Natural killer cell (primary cell): ENCODE measurements at regions not wholly inside any gene's neighbourhood (a gene's known extent, or its start where the extent isn't known, plus 50 kb on each side); places are given as distances from the start of the nearest gene placed in this dataset.
"Not testable (repeated sequence)": the region's sequence is repeated elsewhere in the genome, so short reads cannot be mapped to it uniquely, and the experiment has no call there.

ENCODE experiments used
- ATAC-seq, 3 donors: fragments of 150-1000 bp in 2 of 3; fragments of 200-7000 bp in 1 of 3; cut with Tn5 transposase; 1 replicate in 1 of 3; 2 replicates in 2 of 3; pipeline ENCODE4 v1.10.0; 2021; ENCODE audit warnings: mild to moderate bottlenecking in 2 of 3, moderate library complexity in 2 of 3
- DNase-seq, 2 donors: peaks; one replicate each; pipeline versions ENCODE4 v3.0.0 to v3.0.0-alpha.2; 2013 to 2021; ENCODE audit warnings: mixed read lengths in 1 of 2
- H3K27ac ChIP-seq: one replicate; pipeline ENCODE4 v1.5.1; 2013; ENCODE audit warnings: mild to moderate bottlenecking, low read length
- H3K27me3 ChIP-seq: one replicate; pipeline ENCODE4 v1.6.1; 2013; ENCODE audit warnings: low read length; ENCODE audit not compliant: control insufficient read depth, insufficient read depth
- H3K36me3 ChIP-seq: one replicate; pipeline ENCODE4 v1.6.1; 2013; ENCODE audit warnings: low read length; ENCODE audit not compliant: control insufficient read depth, insufficient read depth
- H3K4me1 ChIP-seq: one replicate; pipeline ENCODE4 v1.6.1; 2013; ENCODE audit warnings: low read length; ENCODE audit not compliant: control insufficient read depth, insufficient read depth
- H3K4me3 ChIP-seq: one replicate; pipeline ENCODE4 v1.5.1; 2013; ENCODE audit warnings: low read length
- H3K9me3 ChIP-seq: one replicate; pipeline ENCODE4 v1.6.1; 2013; ENCODE audit warnings: low read length; ENCODE audit not compliant: control insufficient read depth, insufficient read depth
- H3K27ac Mint-ChIP-seq, 2 donors: one replicate each; pipeline ENCODE4 v1.8.0; 2022; ENCODE audit warnings: mild to moderate bottlenecking in 2 of 2, mixed read lengths in 2 of 2, moderate library complexity in 1 of 2
- H3K27me3 Mint-ChIP-seq, 2 donors: one replicate each; pipeline ENCODE4 v1.8.0; 2022; ENCODE audit warnings: low read depth in 2 of 2, mixed read lengths in 2 of 2
- H3K36me3 Mint-ChIP-seq: one replicate; pipeline ENCODE4 v1.8.0; 2022; ENCODE audit warnings: mixed read lengths
- H3K4me1 Mint-ChIP-seq, 2 donors: one replicate each; pipeline ENCODE4 v1.8.0; 2022; ENCODE audit warnings: mixed read lengths in 2 of 2
- H3K4me3 Mint-ChIP-seq: one replicate; pipeline ENCODE4 v1.8.0; 2022; ENCODE audit warnings: mild to moderate bottlenecking, moderate library complexity, mixed read lengths
- H3K9me3 Mint-ChIP-seq, 2 donors: one replicate each; pipeline ENCODE4 v1.8.0; 2022; ENCODE audit warnings: mixed read lengths in 2 of 2
- CTCF ChIP-seq: fragments of 200-600 bp; IDR thresholded peaks from one replicate; pipeline ENCODE4 v1.8.0; 2022; ENCODE audit warnings: antibody characterized with exemption
- WGBS: methylation state at CpG from one replicate; pipeline ENCODE4 v1.1.7; 2013; ENCODE audit warnings: missing lambda C conversion rate; ENCODE audit not compliant: insufficient coverage; 5-methylcytosine and 5-hydroxymethylcytosine counted together
- intact Hi-C: fragments of 100-400 bp; cut with micrococcal nuclease; formaldehyde crosslinking; loops from one replicate; pipeline ENCODE4 v1.14.2; 2022

GRCh38 chr11:71750908-71751307 is 82.1 kb upstream of the DEFB108B start:
- WGBS, result 67% methylated on average over 1 of the region's 11 CpGs
- intact Hi-C loops, H3K36me3 Mint-ChIP-seq, H3K4me1 ChIP-seq, ATAC-seq, H3K4me3 Mint-ChIP-seq, H3K4me3 ChIP-seq, H3K36me3 ChIP-seq, H3K9me3 Mint-ChIP-seq, H3K4me1 Mint-ChIP-seq, H3K27ac ChIP-seq, H3K9me3 ChIP-seq, H3K27me3 ChIP-seq, DNase-seq, H3K27ac Mint-ChIP-seq: not testable (repeated sequence)
- peaks cover 31 to 50% of the 10 kb centered on the region in 2 donors for H3K27me3 Mint-ChIP-seq

- H3K4me3 Mint-ChIP-seq, H3K9me3 Mint-ChIP-seq, H3K9me3 ChIP-seq, DNase-seq, H3K27ac Mint-ChIP-seq, H3K27ac ChIP-seq, H3K4me1 Mint-ChIP-seq, H3K4me1 ChIP-seq, H3K36me3 ChIP-seq, H3K27me3 ChIP-seq, ATAC-seq, H3K4me3 ChIP-seq, H3K36me3 Mint-ChIP-seq, intact Hi-C loops: not testable (repeated sequence)
- H3K27me3 Mint-ChIP-seq, result peaks cover 10 to 29% of the 10 kb centered on the region in 2 donors
- 75% methylated on average over 18 of the region's 20 CpGs for WGBS
Measured at GRCh38 chr11:71764695-71765491, 68.1 kb upstream of the DEFB108B start.

- H3K36me3 Mint-ChIP-seq, H3K27ac Mint-ChIP-seq, H3K27ac ChIP-seq, H3K4me1 ChIP-seq, H3K9me3 Mint-ChIP-seq, H3K36me3 ChIP-seq, H3K4me1 Mint-ChIP-seq, ATAC-seq, H3K4me3 Mint-ChIP-seq, H3K9me3 ChIP-seq, H3K27me3 ChIP-seq, DNase-seq, intact Hi-C loops, H3K4me3 ChIP-seq: not testable (repeated sequence)
- WGBS, result no CpG with 5 or more reads among the region's 5 CpGs
- peaks cover 15 to 29% of the 10 kb centered on the region in 2 donors for H3K27me3 Mint-ChIP-seq
Measured at GRCh38 chr11:71767016-71767415, 66.0 kb upstream of the DEFB108B start.

- H3K36me3 Mint-ChIP-seq, H3K27ac ChIP-seq, ATAC-seq, H3K27me3 Mint-ChIP-seq, H3K9me3 Mint-ChIP-seq, H3K9me3 ChIP-seq, H3K4me3 Mint-ChIP-seq, H3K27ac Mint-ChIP-seq, DNase-seq, H3K27me3 ChIP-seq, intact Hi-C loops, H3K4me1 Mint-ChIP-seq, H3K4me3 ChIP-seq, H3K36me3 ChIP-seq, H3K4me1 ChIP-seq: not testable (repeated sequence)
- 61% methylated on average over 10 of the region's 12 CpGs for WGBS
Measured at GRCh38 chr11:71772193-71772592, 60.8 kb upstream of the DEFB108B start.

- Histone ChIP-seq H3K27ac (no peak overlapping the region), H3K9me3 (no peaks in the 10 kb centered on the region), H3K27me3 (no peaks in the 10 kb centered on the region), H3K4me3 (no peak overlapping the region), H3K4me1 (no peaks in the 10 kb centered on the region), H3K36me3 (no peaks in the 10 kb centered on the region)
- no peak for TF ChIP-seq CTCF
- Mint-ChIP-seq H3K36me3 (no peaks in the 10 kb centered on the region), H3K4me1 (no peaks in the 10 kb centered on the region), H3K9me3 (no peaks in the 10 kb centered on the region), H3K27ac (no peak overlapping the region), H3K27me3 (peaks cover 0 to 6% of the 10 kb centered on the region in 2 donors), H3K4me3 (no peak overlapping the region)
- DNase-seq (no peak), ATAC-seq (no peak)
- 96% methylated on average over 29 of the region's 30 CpGs for WGBS
- intact Hi-C loops, result no loop called here
Measured at GRCh38 chr11:71774603-71775222, 58.3 kb upstream of the DEFB108B start.

GRCh38 chr11:71780116-71780515 is 52.9 kb upstream of the DEFB108B start:
- 46% methylated on average over 6 of the region's 6 CpGs for WGBS
- H3K27ac ChIP-seq, H3K4me3 ChIP-seq, H3K4me1 ChIP-seq, H3K36me3 Mint-ChIP-seq, H3K9me3 Mint-ChIP-seq, H3K27ac Mint-ChIP-seq, H3K36me3 ChIP-seq, H3K9me3 ChIP-seq, DNase-seq, H3K27me3 ChIP-seq, H3K4me3 Mint-ChIP-seq, H3K4me1 Mint-ChIP-seq, ATAC-seq: not testable (repeated sequence)
- intact Hi-C loops, result loop anchor here (10.0 kb wide), 1 partner anchor 335 kb away; the partner anchor contains the start of gene DHCR7
- peaks cover 12 to 18% of the 10 kb centered on the region in 2 donors for H3K27me3 Mint-ChIP-seq

GRCh38 chr11:71780771-71781170 is 52.2 kb upstream of the DEFB108B start:
- H3K4me1 ChIP-seq, H3K27me3 ChIP-seq, H3K4me3 Mint-ChIP-seq, H3K36me3 Mint-ChIP-seq, H3K36me3 ChIP-seq, H3K27ac Mint-ChIP-seq, H3K27ac ChIP-seq, H3K9me3 Mint-ChIP-seq, H3K4me1 Mint-ChIP-seq, H3K9me3 ChIP-seq, H3K4me3 ChIP-seq, DNase-seq, ATAC-seq: not testable (repeated sequence)
- intact Hi-C loops, result loop anchor here (10.0 kb wide), 1 partner anchor 336 kb away; the partner anchor contains the start of gene DHCR7
- 87% methylated on average over 4 of the region's 6 CpGs for WGBS
- H3K27me3 Mint-ChIP-seq, result peaks cover 12 to 18% of the 10 kb centered on the region in 2 donors
